Caco-2 (cell line): ENCODE measurements at regions not wholly inside any gene's neighbourhood (a gene's known extent, or its start where the extent isn't known, plus 50 kb on each side); places are given as distances from the start of the nearest gene placed in this dataset.

Experiments
- BruUV-seq: library from RNA; stranded (reverse); fragments of 400-500 nt; replicated peaks from 2 replicates; lab custom pipeline; 2021; lab: Mats Ljungman, UMichigan
- CTCF ChIA-PET: fragments of 300-600 bp; sonication (Branson Sonifier 250); formaldehyde crosslinking; loops from one replicate; lab custom pipeline; 2022; ENCODE audit warnings: antibody characterized with exemption; lab: Charles Lee
- POLR2A ChIA-PET: fragments of 300-600 bp; sonication (Branson Sonifier 250); formaldehyde crosslinking; loops from one replicate; lab custom pipeline; 2022; ENCODE audit warnings: antibody characterized with exemption; lab: Charles Lee
- DNase-seq, 2 experiments: peaks; one replicate each; pipeline versions ENCODE4 v3.0.0 to v3.0.0-alpha.2; 2020 to 2022
- H3K27me3 ChIP-seq: replicated peaks from 2 replicates; pipeline ENCODE4 v1.6.0; 2011; ENCODE audit warnings: low read length; ENCODE audit not compliant: control insufficient read depth, insufficient read depth
- H3K36me3 ChIP-seq: 2 replicates; pipeline ENCODE4 v1.5.1; 2011; ENCODE audit warnings: low read length; ENCODE audit not compliant: control insufficient read depth, insufficient read depth
- H3K4me1 ChIP-seq: fragments of 250-450 bp; sonication (Bioruptor Pico); 2 replicates; pipeline ENCODE4 v1.5.1; 2020; ENCODE audit warnings: mild to moderate bottlenecking
- H3K4me3 ChIP-seq: 2 replicates; pipeline ENCODE4 v1.5.1; 2011; ENCODE audit warnings: low read depth, mild to moderate bottlenecking, control low read depth, low read length
- H3K9me3 ChIP-seq: fragments of 250-450 bp; sonication (Bioruptor Pico); 2 replicates; pipeline ENCODE4 v1.5.1; 2020; ENCODE audit warnings: mild to moderate bottlenecking, moderate library complexity
- H3K27ac Mint-ChIP-seq: one replicate; pipeline ENCODE4 v1.8.0; 2022; ENCODE audit warnings: mixed read lengths; ENCODE audit not compliant: unreplicated experiment
- H3K27me3 Mint-ChIP-seq: one replicate; pipeline ENCODE4 v1.8.0; 2022; ENCODE audit warnings: mixed read lengths; ENCODE audit not compliant: insufficient read depth, unreplicated experiment
- H3K36me3 Mint-ChIP-seq: one replicate; pipeline ENCODE4 v1.8.0; 2022; ENCODE audit warnings: mild to moderate bottlenecking, mixed read lengths; ENCODE audit not compliant: insufficient read depth, unreplicated experiment
- H3K4me1 Mint-ChIP-seq: one replicate; pipeline ENCODE4 v1.8.0; 2022; ENCODE audit warnings: low read depth, mixed read lengths; ENCODE audit not compliant: unreplicated experiment
- H3K4me3 Mint-ChIP-seq: one replicate; pipeline ENCODE4 v1.8.0; 2022; ENCODE audit warnings: mild to moderate bottlenecking, moderate library complexity, mixed read lengths; ENCODE audit not compliant: unreplicated experiment
- H3K9me3 Mint-ChIP-seq: one replicate; pipeline ENCODE4 v1.8.0; 2022; ENCODE audit warnings: mixed read lengths; ENCODE audit not compliant: unreplicated experiment
- intact Hi-C: fragments of 100-400 bp; cut with micrococcal nuclease; formaldehyde crosslinking; loops from one replicate; pipeline ENCODE4 v1.10.0; 2022; ENCODE audit not compliant: unreplicated experiment
- TF ChIP-seq, protein P1 (sequence below), 2 experiments: fragments of 200-600 bp in 1 of 2; IDR thresholded peaks; 1 replicate in 1 of 2; 2 replicates in 1 of 2; pipeline versions ENCODE4 v1.5.1 to v1.8.0; 2011 to 2022; ENCODE audit warnings: antibody characterized with exemption in 1 of 2, control low read depth in 1 of 2, inconsistent platforms in 1 of 2, low read depth in 1 of 2, low read length in 1 of 2, mild to moderate bottlenecking in 1 of 2, moderate library complexity in 1 of 2; ENCODE audit not compliant: insufficient read depth in 1 of 2, severe bottlenecking in 1 of 2, unreplicated experiment in 1 of 2

DNA sequence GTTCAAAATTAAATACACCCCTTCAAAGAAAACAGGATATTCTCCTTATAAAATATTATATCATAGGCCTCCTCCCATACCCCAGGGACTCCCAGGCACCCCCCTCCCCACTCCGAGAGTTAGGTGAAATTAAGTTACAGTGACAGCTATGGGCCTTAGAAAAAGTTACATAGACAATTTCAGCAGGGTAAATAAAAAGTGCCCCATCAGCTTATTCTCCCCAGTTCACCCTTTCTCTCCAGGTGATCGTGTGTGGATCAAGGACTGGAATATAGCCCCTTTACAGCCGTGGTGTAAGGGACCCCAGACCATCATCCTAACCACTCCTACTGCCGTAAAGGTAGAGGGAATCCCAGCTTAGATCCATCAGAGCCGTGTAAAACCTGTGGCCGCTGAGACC, 147.6 kb upstream of the FGF16 start:
- Mint-ChIP-seq H3K36me3 (no peaks in the 10 kb centered on the region), H3K9me3 (no peaks in the 10 kb centered on the region), H3K4me1 (no peaks in the 10 kb centered on the region), H3K27ac (no peak overlapping the region), H3K4me3 (no peak overlapping the region), H3K27me3 (no peaks in the 10 kb centered on the region)
- ChIA-PET CTCF (no interaction called here), POLR2A (no interaction called here)
- H3K9me3 ChIP-seq, result no peaks in the 10 kb centered on the region
- H3K27me3 ChIP-seq, result no peaks in the 10 kb centered on the region
- no peaks in the 10 kb centered on the region for H3K4me1 ChIP-seq
- no peak overlapping the region for H3K4me3 ChIP-seq
- intact Hi-C loops, result no loop called here
- no TSS peak for BruUV-seq
- no peak for DNase-seq
- TF ChIP-seq, protein P1, sequence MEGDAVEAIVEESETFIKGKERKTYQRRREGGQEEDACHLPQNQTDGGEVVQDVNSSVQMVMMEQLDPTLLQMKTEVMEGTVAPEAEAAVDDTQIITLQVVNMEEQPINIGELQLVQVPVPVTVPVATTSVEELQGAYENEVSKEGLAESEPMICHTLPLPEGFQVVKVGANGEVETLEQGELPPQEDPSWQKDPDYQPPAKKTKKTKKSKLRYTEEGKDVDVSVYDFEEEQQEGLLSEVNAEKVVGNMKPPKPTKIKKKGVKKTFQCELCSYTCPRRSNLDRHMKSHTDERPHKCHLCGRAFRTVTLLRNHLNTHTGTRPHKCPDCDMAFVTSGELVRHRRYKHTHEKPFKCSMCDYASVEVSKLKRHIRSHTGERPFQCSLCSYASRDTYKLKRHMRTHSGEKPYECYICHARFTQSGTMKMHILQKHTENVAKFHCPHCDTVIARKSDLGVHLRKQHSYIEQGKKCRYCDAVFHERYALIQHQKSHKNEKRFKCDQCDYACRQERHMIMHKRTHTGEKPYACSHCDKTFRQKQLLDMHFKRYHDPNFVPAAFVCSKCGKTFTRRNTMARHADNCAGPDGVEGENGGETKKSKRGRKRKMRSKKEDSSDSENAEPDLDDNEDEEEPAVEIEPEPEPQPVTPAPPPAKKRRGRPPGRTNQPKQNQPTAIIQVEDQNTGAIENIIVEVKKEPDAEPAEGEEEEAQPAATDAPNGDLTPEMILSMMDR (IDR thresholded peaks at IDR 0.05; ENCODE audit: insufficient read depth in 1 of 2, low read depth in 1 of 2, low read length in 1 of 2, severe bottlenecking in 1 of 2, unreplicated experiment in 1 of 2), result no peak
- no peaks in the 10 kb centered on the region for H3K36me3 ChIP-seq

DNA sequence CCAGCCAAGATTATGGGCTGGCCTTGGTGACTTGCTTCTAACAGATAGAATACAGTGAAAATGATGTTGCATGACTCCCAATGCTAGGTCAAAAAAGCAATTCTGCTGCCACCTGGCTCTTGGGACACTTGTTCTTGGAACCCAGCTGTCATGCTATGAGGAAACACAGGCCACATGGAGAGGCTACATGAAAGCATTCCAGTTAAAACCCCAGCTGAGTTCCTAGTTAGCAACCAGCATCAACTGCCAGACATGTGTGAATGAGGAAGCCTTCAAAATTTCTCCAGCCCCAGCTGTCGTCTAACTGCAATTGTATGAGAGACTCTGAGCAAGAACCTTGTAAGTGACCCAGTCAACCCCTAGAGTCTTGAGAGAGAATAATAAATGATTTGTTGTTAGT, 105.2 kb upstream of the FGF16 start:
- Mint-ChIP-seq H3K4me3 (no peak overlapping the region), H3K4me1 (no peaks in the 10 kb centered on the region), H3K36me3 (no peaks in the 10 kb centered on the region), H3K27ac (no peak overlapping the region), H3K27me3 (no peaks in the 10 kb centered on the region), H3K9me3 (no peaks in the 10 kb centered on the region)
- Histone ChIP-seq H3K36me3 (no peaks in the 10 kb centered on the region), H3K4me1 (no peaks in the 10 kb centered on the region), H3K9me3 (no peaks in the 10 kb centered on the region), H3K27me3 (no peaks in the 10 kb centered on the region), H3K4me3 (no peak overlapping the region)
- intact Hi-C loops, result no loop called here
- ChIA-PET CTCF (no interaction called here), POLR2A (no interaction called here)
- DNase-seq, result no peak
- TF ChIP-seq, protein P1 (IDR thresholded peaks at IDR 0.05; ENCODE audit: insufficient read depth in 1 of 2, low read depth in 1 of 2, low read length in 1 of 2, severe bottlenecking in 1 of 2, unreplicated experiment in 1 of 2), result no peak
- BruUV-seq, result no TSS peak

DNA sequence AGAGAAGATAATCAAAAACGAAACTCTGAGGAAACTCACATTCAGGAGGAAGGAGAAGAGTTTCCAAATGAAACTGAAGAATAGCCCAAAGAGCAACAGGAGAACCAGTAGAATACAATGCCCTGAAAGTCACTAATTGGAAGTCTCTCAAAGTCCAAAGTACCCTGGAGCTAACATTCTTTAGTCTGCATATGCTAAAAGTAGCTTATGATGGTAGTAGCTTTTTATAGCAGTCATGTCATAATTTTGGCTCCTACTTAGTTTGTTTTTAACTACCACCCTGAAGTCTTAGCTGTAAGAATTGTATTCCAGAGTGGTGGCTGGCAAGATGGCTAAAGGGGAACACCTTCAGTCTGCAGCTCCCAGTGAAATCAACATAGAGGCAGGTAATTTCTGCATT, 100.3 kb upstream of the FGF16 start:
- intact Hi-C loops, result no loop called here
- no peaks in the 10 kb centered on the region for H3K4me1 Mint-ChIP-seq
- no peak overlapping the region for H3K27ac Mint-ChIP-seq
- BruUV-seq, result no TSS peak
- Histone ChIP-seq H3K9me3 (no peaks in the 10 kb centered on the region), H3K27me3 (no peaks in the 10 kb centered on the region), H3K4me3 (no peak overlapping the region), H3K4me1 (no peaks in the 10 kb centered on the region), H3K36me3 (no peaks in the 10 kb centered on the region)
- no peak for DNase-seq
- H3K27me3 Mint-ChIP-seq, result no peaks in the 10 kb centered on the region
- no peaks in the 10 kb centered on the region for H3K36me3 Mint-ChIP-seq
- ChIA-PET CTCF (no interaction called here), POLR2A (no interaction called here)
- peaks cover 6% of the 10 kb centered on the region for H3K9me3 Mint-ChIP-seq
- no peak overlapping the region for H3K4me3 Mint-ChIP-seq
- TF ChIP-seq, protein P1 (IDR thresholded peaks at IDR 0.05; ENCODE audit: insufficient read depth in 1 of 2, low read depth in 1 of 2, low read length in 1 of 2, severe bottlenecking in 1 of 2, unreplicated experiment in 1 of 2), result no peak
